Caco-2 (cell line): ENCODE measurements at regions not wholly inside any gene's neighbourhood (a gene's known extent, or its start where the extent isn't known, plus 50 kb on each side); places are given as distances from the start of the nearest gene placed in this dataset.

Source experiments
- BruUV-seq: library from RNA; stranded (reverse); fragments of 400-500 nt; replicated peaks from 2 replicates; lab custom pipeline; 2021; lab: Mats Ljungman, UMichigan
- CTCF ChIA-PET: fragments of 300-600 bp; sonication (Branson Sonifier 250); formaldehyde crosslinking; loops from one replicate; lab custom pipeline; 2022; ENCODE audit warnings: antibody characterized with exemption; lab: Charles Lee
- POLR2A ChIA-PET: fragments of 300-600 bp; sonication (Branson Sonifier 250); formaldehyde crosslinking; loops from one replicate; lab custom pipeline; 2022; ENCODE audit warnings: antibody characterized with exemption; lab: Charles Lee
- DNase-seq, 2 experiments: peaks; one replicate each; pipeline versions ENCODE4 v3.0.0 to v3.0.0-alpha.2; 2020 to 2022
- H3K27me3 ChIP-seq: replicated peaks from 2 replicates; pipeline ENCODE4 v1.6.0; 2011; ENCODE audit warnings: low read length; ENCODE audit not compliant: control insufficient read depth, insufficient read depth
- H3K36me3 ChIP-seq: 2 replicates; pipeline ENCODE4 v1.5.1; 2011; ENCODE audit warnings: low read length; ENCODE audit not compliant: control insufficient read depth, insufficient read depth
- H3K4me1 ChIP-seq: fragments of 250-450 bp; sonication (Bioruptor Pico); 2 replicates; pipeline ENCODE4 v1.5.1; 2020; ENCODE audit warnings: mild to moderate bottlenecking
- H3K4me3 ChIP-seq: 2 replicates; pipeline ENCODE4 v1.5.1; 2011; ENCODE audit warnings: low read depth, mild to moderate bottlenecking, control low read depth, low read length
- H3K9me3 ChIP-seq: fragments of 250-450 bp; sonication (Bioruptor Pico); 2 replicates; pipeline ENCODE4 v1.5.1; 2020; ENCODE audit warnings: mild to moderate bottlenecking, moderate library complexity
- H3K27ac Mint-ChIP-seq: one replicate; pipeline ENCODE4 v1.8.0; 2022; ENCODE audit warnings: mixed read lengths; ENCODE audit not compliant: unreplicated experiment
- H3K27me3 Mint-ChIP-seq: one replicate; pipeline ENCODE4 v1.8.0; 2022; ENCODE audit warnings: mixed read lengths; ENCODE audit not compliant: insufficient read depth, unreplicated experiment
- H3K36me3 Mint-ChIP-seq: one replicate; pipeline ENCODE4 v1.8.0; 2022; ENCODE audit warnings: mild to moderate bottlenecking, mixed read lengths; ENCODE audit not compliant: insufficient read depth, unreplicated experiment
- H3K4me1 Mint-ChIP-seq: one replicate; pipeline ENCODE4 v1.8.0; 2022; ENCODE audit warnings: low read depth, mixed read lengths; ENCODE audit not compliant: unreplicated experiment
- H3K4me3 Mint-ChIP-seq: one replicate; pipeline ENCODE4 v1.8.0; 2022; ENCODE audit warnings: mild to moderate bottlenecking, moderate library complexity, mixed read lengths; ENCODE audit not compliant: unreplicated experiment
- H3K9me3 Mint-ChIP-seq: one replicate; pipeline ENCODE4 v1.8.0; 2022; ENCODE audit warnings: mixed read lengths; ENCODE audit not compliant: unreplicated experiment
- intact Hi-C: fragments of 100-400 bp; cut with micrococcal nuclease; formaldehyde crosslinking; loops from one replicate; pipeline ENCODE4 v1.10.0; 2022; ENCODE audit not compliant: unreplicated experiment
- TF ChIP-seq, protein P1 (sequence below), 2 experiments: fragments of 200-600 bp in 1 of 2; IDR thresholded peaks; 1 replicate in 1 of 2; 2 replicates in 1 of 2; pipeline versions ENCODE4 v1.5.1 to v1.8.0; 2011 to 2022; ENCODE audit warnings: antibody characterized with exemption in 1 of 2, control low read depth in 1 of 2, inconsistent platforms in 1 of 2, low read depth in 1 of 2, low read length in 1 of 2, mild to moderate bottlenecking in 1 of 2, moderate library complexity in 1 of 2; ENCODE audit not compliant: insufficient read depth in 1 of 2, severe bottlenecking in 1 of 2, unreplicated experiment in 1 of 2

DNA sequence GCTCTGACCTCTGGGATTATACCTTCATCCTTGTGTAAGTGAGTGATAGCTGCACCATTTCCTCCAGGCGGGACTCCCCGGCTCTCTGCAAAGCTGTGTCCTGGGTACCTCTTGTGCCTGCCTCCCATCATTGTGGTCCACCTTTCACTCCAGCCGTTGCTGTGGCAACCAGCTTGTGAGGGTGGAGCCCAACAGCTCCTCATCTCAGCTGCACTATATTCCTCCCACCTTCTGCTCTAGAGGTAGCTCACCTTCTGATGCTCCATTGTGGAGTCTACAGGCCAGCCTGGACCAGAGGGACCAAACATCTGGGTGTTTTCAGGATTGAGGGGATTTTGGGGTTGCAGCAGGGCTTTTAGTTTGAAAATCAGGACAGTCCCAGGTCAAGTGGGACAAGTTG lies 708.2 kb downstream of the UQCRFS1 start:
- Histone ChIP-seq H3K36me3 (no peaks in the 10 kb centered on the region), H3K9me3 (no peaks in the 10 kb centered on the region), H3K4me3 (no peak overlapping the region), H3K27me3 (no peaks in the 10 kb centered on the region), H3K4me1 (no peaks in the 10 kb centered on the region)
- TF ChIP-seq, protein P1, sequence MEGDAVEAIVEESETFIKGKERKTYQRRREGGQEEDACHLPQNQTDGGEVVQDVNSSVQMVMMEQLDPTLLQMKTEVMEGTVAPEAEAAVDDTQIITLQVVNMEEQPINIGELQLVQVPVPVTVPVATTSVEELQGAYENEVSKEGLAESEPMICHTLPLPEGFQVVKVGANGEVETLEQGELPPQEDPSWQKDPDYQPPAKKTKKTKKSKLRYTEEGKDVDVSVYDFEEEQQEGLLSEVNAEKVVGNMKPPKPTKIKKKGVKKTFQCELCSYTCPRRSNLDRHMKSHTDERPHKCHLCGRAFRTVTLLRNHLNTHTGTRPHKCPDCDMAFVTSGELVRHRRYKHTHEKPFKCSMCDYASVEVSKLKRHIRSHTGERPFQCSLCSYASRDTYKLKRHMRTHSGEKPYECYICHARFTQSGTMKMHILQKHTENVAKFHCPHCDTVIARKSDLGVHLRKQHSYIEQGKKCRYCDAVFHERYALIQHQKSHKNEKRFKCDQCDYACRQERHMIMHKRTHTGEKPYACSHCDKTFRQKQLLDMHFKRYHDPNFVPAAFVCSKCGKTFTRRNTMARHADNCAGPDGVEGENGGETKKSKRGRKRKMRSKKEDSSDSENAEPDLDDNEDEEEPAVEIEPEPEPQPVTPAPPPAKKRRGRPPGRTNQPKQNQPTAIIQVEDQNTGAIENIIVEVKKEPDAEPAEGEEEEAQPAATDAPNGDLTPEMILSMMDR (IDR thresholded peaks at IDR 0.05; ENCODE audit: insufficient read depth in 1 of 2, low read depth in 1 of 2, low read length in 1 of 2, severe bottlenecking in 1 of 2, unreplicated experiment in 1 of 2) = no peak
- BruUV-seq = no TSS peak
- no peak overlapping the region for H3K27ac Mint-ChIP-seq
- intact Hi-C loops = no loop called here
- ChIA-PET CTCF (no interaction called here), POLR2A (no interaction called here)
- H3K4me1 Mint-ChIP-seq = no peaks in the 10 kb centered on the region
- H3K4me3 Mint-ChIP-seq = no peak overlapping the region
- DNase-seq = no peak
- no peaks in the 10 kb centered on the region for H3K36me3 Mint-ChIP-seq
- no peaks in the 10 kb centered on the region for H3K9me3 Mint-ChIP-seq
- H3K27me3 Mint-ChIP-seq = peaks cover 3% of the 10 kb centered on the region

DNA sequence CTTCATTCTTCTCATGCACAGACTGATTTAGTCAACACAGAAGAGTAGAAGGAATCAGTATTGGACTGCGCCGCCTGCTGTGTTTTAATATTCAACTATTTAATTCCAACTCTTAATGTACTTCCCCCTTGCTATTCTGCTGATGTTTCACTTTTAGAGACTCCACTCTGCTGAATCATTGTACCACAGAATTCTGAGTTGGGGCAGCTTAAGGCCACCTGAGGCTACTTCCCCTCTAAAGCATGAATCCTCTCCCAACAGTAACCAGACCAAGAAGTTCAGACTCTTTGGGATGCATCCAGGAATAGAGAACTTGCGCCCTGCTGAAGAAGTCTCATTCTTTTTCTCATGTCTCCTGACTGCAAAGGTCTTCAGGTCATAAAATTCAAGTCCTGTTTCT lies 708.8 kb downstream of the UQCRFS1 start:
- H3K27me3 ChIP-seq = no peaks in the 10 kb centered on the region
- TF ChIP-seq, protein P1 (IDR thresholded peaks at IDR 0.05; ENCODE audit: insufficient read depth in 1 of 2, low read depth in 1 of 2, low read length in 1 of 2, severe bottlenecking in 1 of 2, unreplicated experiment in 1 of 2) = no peak
- no peak for DNase-seq
- no peaks in the 10 kb centered on the region for H3K9me3 Mint-ChIP-seq
- no peak overlapping the region for H3K4me3 ChIP-seq
- intact Hi-C loops = no loop called here
- BruUV-seq = no TSS peak
- peaks cover 3% of the 10 kb centered on the region for H3K27me3 Mint-ChIP-seq
- H3K36me3 Mint-ChIP-seq = no peaks in the 10 kb centered on the region
- H3K27ac Mint-ChIP-seq = no peak overlapping the region
- ChIA-PET POLR2A (no interaction called here), CTCF (no interaction called here)
- H3K4me3 Mint-ChIP-seq = no peak overlapping the region
- H3K4me1 ChIP-seq = no peaks in the 10 kb centered on the region
- H3K4me1 Mint-ChIP-seq = no peaks in the 10 kb centered on the region
- H3K9me3 ChIP-seq = no peaks in the 10 kb centered on the region
- no peaks in the 10 kb centered on the region for H3K36me3 ChIP-seq

DNA sequence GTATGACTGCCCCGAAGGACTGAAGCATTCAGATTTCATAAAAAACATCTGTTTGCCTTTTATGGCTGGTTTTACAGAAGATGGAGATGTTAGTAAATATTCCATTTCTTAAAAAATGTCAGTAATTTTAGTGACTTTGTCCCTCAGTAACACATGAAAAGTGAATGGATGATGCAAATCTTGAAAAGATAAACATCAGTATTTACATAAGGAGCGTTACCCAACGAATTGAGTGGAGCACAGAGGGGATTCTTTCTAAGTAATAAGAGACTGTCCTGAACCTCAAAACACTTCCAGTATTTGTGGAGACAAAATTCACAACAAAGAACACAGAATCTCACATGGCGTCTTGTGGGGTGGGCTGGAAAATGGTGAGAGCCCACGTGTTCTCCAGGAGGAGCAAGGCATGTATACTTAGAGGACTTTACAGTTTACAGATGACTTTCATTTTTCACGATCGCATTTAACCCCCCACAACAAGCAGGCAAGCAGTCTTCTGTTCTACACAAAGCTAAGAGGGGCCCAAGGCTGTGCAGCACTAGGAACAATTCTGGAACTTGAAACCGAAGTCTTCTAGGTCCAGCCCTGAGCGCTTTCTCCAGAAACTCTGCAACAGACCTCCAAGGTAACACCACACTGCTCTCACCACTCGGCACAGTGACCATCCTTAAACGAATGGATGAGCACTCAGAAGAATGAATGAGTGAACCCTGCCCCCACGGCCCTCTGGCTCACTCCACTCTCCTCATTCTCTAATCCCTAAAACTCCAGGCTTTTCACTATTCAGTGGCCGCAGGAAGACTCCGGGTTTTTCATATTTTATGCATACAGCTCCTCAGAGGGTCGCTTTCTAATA lies 709.8 kb downstream of the UQCRFS1 start:
- CTCF ChIA-PET = no interaction called here
- H3K36me3 Mint-ChIP-seq = no peaks in the 10 kb centered on the region
- no peaks in the 10 kb centered on the region for H3K9me3 ChIP-seq
- H3K4me3 ChIP-seq = no peak overlapping the region
- POLR2A ChIA-PET = no interaction called here
- no peak for DNase-seq
- intact Hi-C loops = no loop called here
- H3K4me1 Mint-ChIP-seq = no peaks in the 10 kb centered on the region
- H3K9me3 Mint-ChIP-seq = no peaks in the 10 kb centered on the region
- no TSS peak for BruUV-seq
- no peaks in the 10 kb centered on the region for H3K36me3 ChIP-seq
- no peaks in the 10 kb centered on the region for H3K27me3 ChIP-seq
- peaks cover 3% of the 10 kb centered on the region for H3K27me3 Mint-ChIP-seq
- no peak overlapping the region for H3K27ac Mint-ChIP-seq
- no peaks in the 10 kb centered on the region for H3K4me1 ChIP-seq
- no peak overlapping the region for H3K4me3 Mint-ChIP-seq
- TF ChIP-seq, protein P1 (IDR thresholded peaks at IDR 0.05; ENCODE audit: insufficient read depth in 1 of 2, low read depth in 1 of 2, low read length in 1 of 2, severe bottlenecking in 1 of 2, unreplicated experiment in 1 of 2) = no peak
